ENCODE measurements at regions not wholly inside any gene's neighbourhood (a gene's known extent, or its start where the extent isn't known, plus 50 kb on each side); places are given as distances from the start of the nearest gene placed in this dataset.

GRCh38 chr19:28494461-28494860 lies 718.5 kb downstream of the UQCRFS1 start:
- TF ChIP-seq POLR2AphosphoS5 (IDR thresholded peaks at IDR 0.05) (no peak), CTCF (IDR thresholded peaks at IDR 0.05 in 8 of 11, conservative IDR thresholded peaks at IDR 0.05 in 3 of 11) (no peak), POLR2A (IDR thresholded peaks at IDR 0.05) (no peak)

Measured in spleen (tissue), 7 donors.